Esophagus squamous epithelium (tissue), 5 donors: ENCODE measurements at regions not wholly inside any gene's neighbourhood (a gene's known extent, or its start where the extent isn't known, plus 50 kb on each side); places are given as distances from the start of the nearest gene placed in this dataset.

Experiments
- DNase-seq: peaks from one replicate; lab custom pipeline; 2025; lab: John Stamatoyannopoulos, UW
- H3K27ac ChIP-seq, 4 donors: fragments of 200-600 bp; sonication (generic); one replicate each; pipeline ENCODE4 v1.5.1; 2016 to 2019; ENCODE audit warnings: mild to moderate bottlenecking in 1 of 4
- H3K27me3 ChIP-seq, 4 donors: fragments of 200-600 bp; sonication (generic); 1 replicate in 3 of 4; 2 replicates in 1 of 4; pipeline versions ENCODE4 v1.5.1 to v1.6.0; 2017 to 2021; ENCODE audit warnings: antibody characterized with exemption in 1 of 4
- H3K36me3 ChIP-seq, 3 donors: fragments of 200-600 bp; sonication (generic); one replicate each; pipeline ENCODE4 v1.5.1; 2016 to 2019
- H3K4me1 ChIP-seq, 3 donors: fragments of 200-600 bp; sonication (generic); one replicate each; pipeline ENCODE4 v1.5.1; 2017 to 2019
- H3K4me3 ChIP-seq, 4 donors: fragments of 200-600 bp; sonication (generic); 1 replicate in 3 of 4; 2 replicates in 1 of 4; pipeline ENCODE4 v1.5.1; 2016 to 2019; ENCODE audit warnings: mild to moderate bottlenecking in 2 of 4, moderate library complexity in 1 of 4
- H3K9me3 ChIP-seq, 3 donors: fragments of 200-600 bp; sonication (generic); one replicate each; pipeline ENCODE4 v1.5.1; 2016 to 2019
- CTCF ChIP-seq, 6 experiments: fragments of 450-650 bp in 4 of 6; fragments of 200-600 bp in 2 of 6; sonication (generic) in 2 of 6; IDR thresholded peaks; one replicate each; pipeline ENCODE4 v1.5.1; 2016 to 2019; ENCODE audit warnings: antibody characterized with exemption in 6 of 6, mild to moderate bottlenecking in 4 of 6, moderate library complexity in 4 of 6
- POLR2A ChIP-seq, 4 donors: fragments of 450-650 bp; IDR thresholded peaks; one replicate each; pipeline ENCODE4 v1.6.1; 2017; ENCODE audit warnings: antibody characterized with exemption in 4 of 4, mild to moderate bottlenecking in 4 of 4, moderate library complexity in 3 of 4
- WGBS, 2 donors: methylation state at CpG; one replicate each; pipeline ENCODE4 v1.1.5; 2018; 5-methylcytosine and 5-hydroxymethylcytosine counted together
- intact Hi-C: fragments of 100-400 bp; cut with DNase I; formaldehyde crosslinking; loops from one replicate; pipeline ENCODE4 v1.15.0; 2022
- donor health status: DM: yes; HTN: yes; CAD: no.

- Histone ChIP-seq H3K27ac (no peak overlapping the region), H3K27me3 (no peaks in the 10 kb centered on the region), H3K4me3 (no peak overlapping the region), H3K36me3 (no peaks in the 10 kb centered on the region), H3K9me3 (no peaks in the 10 kb centered on the region), H3K4me1 (no peaks in the 10 kb centered on the region)
- WGBS, 2 donors: 90 to 92% methylated on average over 7 of the region's 7 CpGs
- intact Hi-C loops: no loop called here
- DNase-seq: no peak
- TF ChIP-seq POLR2A (IDR thresholded peaks at IDR 0.05) (no peak), CTCF (IDR thresholded peaks at IDR 0.05) (no peak)
Observed at GRCh38 chr3:83770664-83771402, 1188.0 kb upstream of the CADM2 start.

- WGBS, 2 donors: 71 to 83% methylated on average over 2 of the region's 2 CpGs
- no peaks in the 10 kb centered on the region for H3K9me3 ChIP-seq
- TF ChIP-seq CTCF (IDR thresholded peaks at IDR 0.05) (no peak), POLR2A (IDR thresholded peaks at IDR 0.05) (no peak)
- no peak overlapping the region for H3K27ac ChIP-seq
- H3K4me1 ChIP-seq: no peaks in the 10 kb centered on the region
- no peaks in the 10 kb centered on the region for H3K27me3 ChIP-seq
- intact Hi-C loops: no loop called here
- no peaks in the 10 kb centered on the region for H3K36me3 ChIP-seq
- no peak overlapping the region for H3K4me3 ChIP-seq
- DNase-seq: no peak
Observed at GRCh38 chr3:83802801-83803200, 1156.0 kb upstream of the CADM2 start.

GRCh38 chr3:83807511-83807910 lies 1151.3 kb upstream of the CADM2 start:
- Histone ChIP-seq H3K4me1 (no peaks in the 10 kb centered on the region), H3K4me3 (no peak overlapping the region), H3K27ac (no peak overlapping the region), H3K36me3 (no peaks in the 10 kb centered on the region), H3K27me3 (no peaks in the 10 kb centered on the region), H3K9me3 (no peaks in the 10 kb centered on the region)
- WGBS, 2 donors: 81% methylated on average over 3 of the region's 3 CpGs
- TF ChIP-seq CTCF (IDR thresholded peaks at IDR 0.05): no peak
- TF ChIP-seq POLR2A (IDR thresholded peaks at IDR 0.05): no peak
- intact Hi-C loops: no loop called here
- DNase-seq: no peak

GRCh38 chr3:83813176-83813575 lies 1145.6 kb upstream of the CADM2 start:
- no peak for DNase-seq
- Histone ChIP-seq H3K4me3 (no peak overlapping the region), H3K9me3 (no peaks in the 10 kb centered on the region), H3K27ac (no peak overlapping the region), H3K36me3 (no peaks in the 10 kb centered on the region), H3K27me3 (no peaks in the 10 kb centered on the region), H3K4me1 (no peaks in the 10 kb centered on the region)
- intact Hi-C loops: no loop called here
- WGBS, 2 donors: 93 to 100% methylated on average over 1 to 2 of the region's 3 CpGs
- TF ChIP-seq CTCF (IDR thresholded peaks at IDR 0.05) (no peak), POLR2A (IDR thresholded peaks at IDR 0.05) (no peak)

- Histone ChIP-seq H3K27me3 (no peaks in the 10 kb centered on the region), H3K4me1 (no peaks in the 10 kb centered on the region), H3K36me3 (no peaks in the 10 kb centered on the region), H3K4me3 (no peak overlapping the region), H3K27ac (no peak overlapping the region), H3K9me3 (no peaks in the 10 kb centered on the region)
- WGBS, 2 donors: 87 to 92% methylated on average over 1 of the region's 1 CpG
- intact Hi-C loops: no loop called here
- TF ChIP-seq CTCF (IDR thresholded peaks at IDR 0.05) (no peak), POLR2A (IDR thresholded peaks at IDR 0.05) (no peak)
- DNase-seq: no peak
Observed at GRCh38 chr3:83816653-83817052, 1142.1 kb upstream of the CADM2 start.
